CD4-positive, alpha-beta T cell (primary cell): ENCODE measurements at regions not wholly inside any gene's neighbourhood (a gene's known extent, or its start where the extent isn't known, plus 50 kb on each side); places are given as distances from the start of the nearest gene placed in this dataset.

Source experiments
- ATAC-seq: fragments of 200-7000 bp; cut with Tn5 transposase; one replicate; pipeline ENCODE4 v1.10.0; 2022; ENCODE audit warnings: mild to moderate bottlenecking; ENCODE audit not compliant: poor library complexity
- CTCF ChIA-PET: fragments of 350-600 bp; sonication (Branson Sonifier 250); formaldehyde crosslinking; loops from one replicate; lab custom pipeline; 2021; ENCODE audit warnings: antibody characterized with exemption, inconsistent platforms; lab: Charles Lee
- POLR2A ChIA-PET: fragments of 350-600 bp; sonication (Branson Sonifier 250); formaldehyde crosslinking; loops from one replicate; lab custom pipeline; 2021; ENCODE audit warnings: antibody characterized with exemption, inconsistent platforms; lab: Charles Lee
- DNase-seq, 14 experiments: peaks; one replicate each; pipeline ENCODE4 v3.0.0-alpha.2; 2013 to 2020; ENCODE audit warnings: mixed read lengths in 2 of 14
- H3K27ac ChIP-seq, 2 donors: one replicate each; pipeline versions ENCODE4 v1.5.1 to v1.7.0; 2013; ENCODE audit warnings: low read length in 2 of 2, low read depth in 1 of 2, mild to moderate bottlenecking in 1 of 2
- H3K27me3 ChIP-seq, 2 experiments: 1 replicate in 1 of 2; 2 replicates in 1 of 2; pipeline versions ENCODE4 v1.6.1 to v1.7.0; 2013; ENCODE audit warnings: low read length in 2 of 2, control low read depth in 1 of 2, mild to moderate bottlenecking in 1 of 2, moderate library complexity in 1 of 2; ENCODE audit not compliant: insufficient read depth in 2 of 2, control insufficient read depth in 1 of 2
- H3K36me3 ChIP-seq: one replicate; pipeline ENCODE4 v1.6.1; 2013; ENCODE audit warnings: low read length, control low read depth; ENCODE audit not compliant: insufficient read depth
- H3K4me1 ChIP-seq: one replicate; pipeline ENCODE4 v1.6.1; 2013; ENCODE audit warnings: low read length, control low read depth; ENCODE audit not compliant: insufficient read depth
- H3K4me3 ChIP-seq: one replicate; pipeline ENCODE4 v1.5.1; 2013; ENCODE audit warnings: mild to moderate bottlenecking, low read length, moderate library complexity
- H3K9me3 ChIP-seq, 2 experiments: 1 replicate in 1 of 2; 2 replicates in 1 of 2; pipeline versions ENCODE4 v1.6.1 to v1.7.0; 2013; ENCODE audit warnings: low read length in 2 of 2, mild to moderate bottlenecking in 2 of 2, control low read depth in 1 of 2, moderate library complexity in 1 of 2; ENCODE audit not compliant: control insufficient read depth in 1 of 2, insufficient read depth in 1 of 2
- H3K27ac Mint-ChIP-seq: one replicate; pipeline ENCODE4 v1.8.0; 2020; ENCODE audit warnings: mixed read lengths
- H3K27me3 Mint-ChIP-seq: one replicate; pipeline ENCODE4 v1.8.0; 2021; ENCODE audit warnings: mixed read lengths
- H3K36me3 Mint-ChIP-seq: one replicate; pipeline ENCODE4 v1.8.0; 2021; ENCODE audit warnings: low read depth, mixed read lengths
- H3K4me1 Mint-ChIP-seq: one replicate; pipeline ENCODE4 v1.8.0; 2021; ENCODE audit warnings: low read depth, mixed read lengths
- H3K4me3 Mint-ChIP-seq: one replicate; pipeline ENCODE4 v1.8.0; 2020; ENCODE audit warnings: mild to moderate bottlenecking, mixed read lengths
- H3K9me3 Mint-ChIP-seq: one replicate; pipeline ENCODE4 v1.8.0; 2020; ENCODE audit warnings: mixed read lengths
- CTCF ChIP-seq: fragments of 200-600 bp; IDR thresholded peaks from one replicate; pipeline ENCODE4 v1.8.0; 2022; ENCODE audit warnings: antibody characterized with exemption, mild to moderate bottlenecking
- intact Hi-C, 2 experiments: fragments of 100-400 bp; cut with DNase I in 1 of 2; cut with micrococcal nuclease in 1 of 2; formaldehyde crosslinking; loops; one replicate each; pipeline versions ENCODE4 v1.15.1 to v1.9.0; 2023 to 2025; cut with DNase I, micrococcal nuclease

DNA sequence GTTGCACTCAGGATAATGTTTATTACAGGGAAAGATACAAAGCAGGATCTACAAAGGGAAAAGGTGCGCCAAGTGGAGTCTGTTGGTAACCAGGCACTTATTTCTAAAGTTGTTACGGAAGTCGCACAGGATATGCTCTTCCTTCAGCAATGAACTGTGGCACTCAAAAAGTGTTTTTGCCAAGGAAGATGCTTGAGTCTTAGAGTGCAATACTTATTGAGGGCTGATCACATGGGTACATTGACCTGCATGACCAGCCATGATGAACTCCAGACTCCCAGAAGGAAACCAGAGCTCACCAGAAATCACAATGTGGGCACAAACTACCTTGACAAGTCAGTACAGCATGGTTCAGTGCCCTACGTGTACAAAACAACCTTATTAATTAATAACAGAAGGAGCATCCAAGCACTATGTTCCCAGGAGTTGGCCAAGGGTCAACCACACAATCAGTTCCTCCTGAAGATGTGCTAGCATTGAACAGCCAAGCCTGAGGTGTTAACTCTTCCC is 270.7 kb upstream of the TFAP2D start:
- Histone ChIP-seq H3K27me3 (no peaks in the 10 kb centered on the region), H3K4me3 (no peak overlapping the region), H3K27ac (no peak overlapping the region), H3K9me3 (no peaks in the 10 kb centered on the region), H3K4me1 (no peaks in the 10 kb centered on the region), H3K36me3 (no peaks in the 10 kb centered on the region)
- no peak overlapping the region for H3K4me3 Mint-ChIP-seq
- TF ChIP-seq CTCF, result no peak
- H3K4me1 Mint-ChIP-seq, result no peaks in the 10 kb centered on the region
- intact Hi-C loops, result no loop called here
- peaks cover 5% of the 10 kb centered on the region for H3K9me3 Mint-ChIP-seq
- DNase-seq, result no peak
- no peak overlapping the region for H3K27ac Mint-ChIP-seq
- no peaks in the 10 kb centered on the region for H3K36me3 Mint-ChIP-seq
- CTCF ChIA-PET, result no interaction called here
- POLR2A ChIA-PET, result no interaction called here
- H3K27me3 Mint-ChIP-seq, result no peaks in the 10 kb centered on the region
- no peak for ATAC-seq

GRCh38 chr6:50443144-50443543 is 270.2 kb upstream of the TFAP2D start:
- Histone ChIP-seq H3K4me3 (no peak overlapping the region), H3K27ac (no peak overlapping the region), H3K27me3 (no peaks in the 10 kb centered on the region), H3K9me3 (no peaks in the 10 kb centered on the region), H3K36me3 (no peaks in the 10 kb centered on the region), H3K4me1 (no peaks in the 10 kb centered on the region)
- H3K9me3 Mint-ChIP-seq, result peaks cover 5% of the 10 kb centered on the region
- H3K36me3 Mint-ChIP-seq, result no peaks in the 10 kb centered on the region
- H3K4me3 Mint-ChIP-seq, result no peak overlapping the region
- H3K27me3 Mint-ChIP-seq, result no peaks in the 10 kb centered on the region
- no peak for TF ChIP-seq CTCF
- ATAC-seq, result no peak
- no peaks in the 10 kb centered on the region for H3K4me1 Mint-ChIP-seq
- ChIA-PET CTCF (no interaction called here), POLR2A (no interaction called here)
- no peak overlapping the region for H3K27ac Mint-ChIP-seq
- DNase-seq, result no peak
- intact Hi-C loops, result no loop called here

GRCh38 chr6:50449128-50449527 is 264.2 kb upstream of the TFAP2D start:
- no peaks in the 10 kb centered on the region for H3K9me3 ChIP-seq
- no peaks in the 10 kb centered on the region for H3K27me3 Mint-ChIP-seq
- no peak overlapping the region for H3K4me3 ChIP-seq
- no peaks in the 10 kb centered on the region for H3K36me3 Mint-ChIP-seq
- H3K27me3 ChIP-seq, result no peaks in the 10 kb centered on the region
- no peak overlapping the region for H3K27ac Mint-ChIP-seq
- intact Hi-C loops, result no loop called here
- no peak overlapping the region for H3K27ac ChIP-seq
- no peaks in the 10 kb centered on the region for H3K9me3 Mint-ChIP-seq
- ATAC-seq (no peak), DNase-seq (no peak)
- H3K4me1 Mint-ChIP-seq, result no peaks in the 10 kb centered on the region
- CTCF ChIA-PET, result no interaction called here
- no peaks in the 10 kb centered on the region for H3K36me3 ChIP-seq
- no peak overlapping the region for H3K4me3 Mint-ChIP-seq
- no peaks in the 10 kb centered on the region for H3K4me1 ChIP-seq
- no peak for TF ChIP-seq CTCF
- POLR2A ChIA-PET, result no interaction called here
